GM19455 (cell line): ENCODE measurements at regions not wholly inside any gene's neighbourhood (a gene's known extent, or its start where the extent isn't known, plus 50 kb on each side); places are given as distances from the start of the nearest gene placed in this dataset.
"Not testable (repeated sequence)": the region's sequence is repeated elsewhere in the genome, so short reads cannot be mapped to it uniquely, and the experiment has no call there.

Experiments
- ATAC-seq: cut with Tn5 transposase; IDR thresholded peaks from one replicate; pipeline ENCODE4 v1.9.1; 2021; ENCODE audit not compliant: unreplicated experiment

DNA sequence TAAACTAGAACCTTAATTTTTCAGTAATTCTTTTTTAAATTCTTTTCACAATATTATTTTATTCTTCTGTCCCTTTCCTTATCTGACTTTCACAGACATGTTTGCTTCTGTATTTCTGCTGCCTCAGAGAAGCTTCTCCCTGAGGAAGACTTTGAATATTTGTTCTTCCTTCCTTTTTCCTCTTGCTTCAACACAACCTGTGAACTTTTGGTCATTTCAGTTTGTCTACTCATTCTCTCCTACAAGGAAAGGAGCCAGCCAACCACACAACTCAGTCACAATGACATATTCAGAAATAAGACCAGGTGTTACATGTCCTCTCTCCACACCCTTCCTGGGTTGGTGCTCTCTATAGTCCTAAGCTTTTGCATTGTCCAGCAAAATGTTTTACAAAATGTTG, 310.4 kb downstream of the TFAP2B start:
- ATAC-seq = no peak

DNA sequence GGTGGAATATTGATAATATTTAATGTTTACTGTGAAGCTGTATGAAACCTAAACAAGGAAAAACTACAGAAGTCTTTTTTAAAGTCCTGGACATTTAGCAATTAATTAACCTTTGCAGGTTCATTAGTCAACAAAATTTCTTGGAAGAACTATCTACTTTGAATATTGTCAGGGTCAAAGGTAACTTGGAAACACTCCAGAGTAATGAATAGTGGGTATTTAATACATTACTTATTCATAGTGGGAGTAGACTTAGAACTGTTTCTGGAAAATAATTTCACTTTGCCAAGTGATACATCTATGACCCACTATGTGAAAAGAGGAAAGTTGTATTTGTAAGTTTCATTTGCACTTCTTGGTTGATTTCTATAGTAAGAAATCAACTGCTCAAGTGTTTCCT, 319.1 kb downstream of the TFAP2B start:
- ATAC-seq = no peak

- ATAC-seq = no peak
Observed at GRCh38 chr6:51139950-51140385, 321.3 kb downstream of the TFAP2B start.

- no peak for ATAC-seq
Observed at GRCh38 chr6:51141080-51141479, 322.4 kb downstream of the TFAP2B start.

DNA sequence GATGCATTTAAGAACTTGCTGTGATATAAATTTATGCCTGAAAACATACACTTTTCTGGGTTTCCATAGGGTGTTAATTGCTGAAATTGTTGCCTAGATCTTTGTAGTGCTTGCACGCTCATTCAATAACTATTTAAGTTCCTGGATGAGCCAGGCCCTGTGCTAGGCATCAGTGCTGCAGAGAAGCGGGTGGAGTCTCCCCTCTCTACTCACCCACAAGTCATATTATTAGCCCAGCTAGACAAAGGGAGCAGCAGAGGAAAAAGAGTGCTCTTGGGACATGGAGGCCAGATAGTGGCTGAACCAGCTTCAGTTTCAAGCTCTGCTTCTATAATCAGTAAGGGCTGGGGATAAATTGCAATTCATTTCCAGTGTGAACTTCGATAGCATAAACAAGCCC, 329.1 kb downstream of the TFAP2B start:
- ATAC-seq = no peak

- ATAC-seq = no peak
Observed at GRCh38 chr6:51152594-51152993, 333.9 kb downstream of the TFAP2B start.

- ATAC-seq = no peak
Observed at GRCh38 chr6:51153109-51153508, 334.4 kb downstream of the TFAP2B start.

- not testable (repeated sequence) for ATAC-seq
Observed at GRCh38 chr6:51154925-51155324, 336.3 kb downstream of the TFAP2B start.

DNA sequence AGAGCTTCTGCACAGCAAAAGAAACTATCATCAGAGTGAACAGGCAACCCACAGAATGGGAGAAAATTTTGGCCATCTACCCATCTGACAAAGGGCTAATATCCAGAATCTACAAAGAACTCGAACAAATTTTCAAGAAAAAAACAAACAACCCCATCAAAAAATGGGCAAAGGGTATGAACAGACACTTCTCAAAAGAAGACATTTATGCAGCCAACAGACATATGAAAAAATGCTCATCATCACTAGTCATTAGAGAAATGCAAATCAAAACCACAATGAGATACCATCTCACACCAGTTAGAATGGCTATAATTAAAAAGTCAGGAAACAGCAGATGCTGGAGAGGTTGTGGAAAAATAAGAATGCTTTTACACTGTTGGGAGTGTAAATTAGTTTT, 340.6 kb downstream of the TFAP2B start:
- not testable (repeated sequence) for ATAC-seq

DNA sequence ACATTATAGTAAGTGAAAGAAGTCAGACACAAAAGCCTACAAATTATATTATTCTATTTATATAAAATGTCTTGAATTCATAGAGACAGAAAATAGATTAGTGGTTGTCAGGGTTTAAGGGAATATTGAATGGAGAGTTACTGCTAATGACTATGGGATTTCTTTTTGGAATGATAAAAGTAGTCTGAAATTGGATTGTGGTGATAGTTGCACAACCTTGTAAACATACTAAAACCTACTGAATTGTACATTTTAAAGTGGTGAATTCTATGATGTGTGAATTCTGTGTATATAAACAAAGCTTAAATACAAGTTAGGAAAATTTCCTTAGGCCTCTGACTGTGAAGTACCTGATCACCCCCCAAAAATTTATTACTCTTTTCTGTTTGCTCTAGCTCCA, 343.1 kb downstream of the TFAP2B start:
- no peak for ATAC-seq

- no peak for ATAC-seq
Observed at GRCh38 chr6:51163843-51164529, 345.3 kb downstream of the TFAP2B start.

DNA sequence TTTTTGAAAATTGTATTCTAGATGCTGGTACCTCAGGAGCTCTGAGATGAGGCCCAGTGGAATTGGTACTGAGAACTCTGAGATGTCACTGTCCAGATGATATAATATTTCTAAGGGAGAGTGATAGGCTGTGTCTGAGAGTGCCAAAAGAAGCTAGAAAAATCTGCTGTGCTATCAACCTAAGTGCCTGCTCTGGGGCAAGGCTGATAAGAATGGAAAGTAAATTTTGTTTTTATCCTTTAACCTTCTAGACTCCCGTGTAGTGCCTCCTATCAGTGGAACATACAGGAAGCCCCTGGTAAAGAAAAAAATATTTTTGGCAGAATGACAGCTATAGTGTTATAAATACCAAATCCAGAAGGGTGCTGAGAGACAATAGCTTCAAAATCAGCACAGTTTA, 348.2 kb downstream of the TFAP2B start:
- no peak for ATAC-seq

DNA sequence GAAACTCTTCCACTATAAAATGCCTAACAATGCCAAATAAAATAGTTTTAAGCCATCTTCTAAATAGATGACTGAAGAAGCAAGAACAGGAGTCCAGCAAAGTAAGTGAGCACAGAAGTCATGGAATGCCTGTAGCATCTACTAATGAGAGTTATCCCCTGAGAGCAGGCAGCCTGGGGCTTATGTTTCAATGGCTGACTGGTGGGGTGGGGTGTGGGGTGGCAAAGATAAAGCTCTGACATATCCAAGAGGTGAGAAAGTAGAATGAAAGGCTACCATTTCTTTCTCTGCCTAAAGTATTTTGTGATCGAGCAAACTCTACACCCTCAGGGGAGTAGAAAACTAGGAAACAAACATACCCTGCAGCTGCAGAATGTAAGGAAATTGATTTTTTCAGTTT, 348.8 kb downstream of the TFAP2B start:
- ATAC-seq = no peak

DNA sequence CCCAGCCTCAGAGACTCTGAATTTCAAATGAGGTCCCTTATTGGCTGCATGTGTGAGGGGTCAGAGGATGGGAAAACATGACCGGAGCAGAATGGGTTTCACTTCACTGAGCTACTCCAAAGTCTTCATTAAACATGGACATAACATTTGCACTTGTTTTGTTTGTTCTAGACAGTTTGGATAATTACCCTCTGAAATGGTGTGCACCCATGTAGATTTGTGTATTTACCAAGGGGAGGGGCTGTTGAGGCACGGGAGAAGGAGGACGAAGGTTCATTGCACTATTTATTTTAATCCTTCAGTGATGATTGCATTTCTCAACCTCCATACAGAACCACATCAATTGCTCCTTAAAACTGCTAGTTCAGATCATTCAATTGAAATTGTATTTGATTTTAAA, 364.2 kb downstream of the TFAP2B start:
- ATAC-seq = no peak

- ATAC-seq = no peak
Observed at GRCh38 chr6:51184046-51184445, 365.4 kb downstream of the TFAP2B start.

GRCh38 chr6:51193163-51193562, 374.5 kb downstream of the TFAP2B start:
- ATAC-seq = not testable (repeated sequence)

- no peak for ATAC-seq
Observed at GRCh38 chr6:51199105-51199552, 380.5 kb downstream of the TFAP2B start.

- ATAC-seq = no peak
Observed at GRCh38 chr6:51199733-51200260, 381.1 kb downstream of the TFAP2B start.

DNA sequence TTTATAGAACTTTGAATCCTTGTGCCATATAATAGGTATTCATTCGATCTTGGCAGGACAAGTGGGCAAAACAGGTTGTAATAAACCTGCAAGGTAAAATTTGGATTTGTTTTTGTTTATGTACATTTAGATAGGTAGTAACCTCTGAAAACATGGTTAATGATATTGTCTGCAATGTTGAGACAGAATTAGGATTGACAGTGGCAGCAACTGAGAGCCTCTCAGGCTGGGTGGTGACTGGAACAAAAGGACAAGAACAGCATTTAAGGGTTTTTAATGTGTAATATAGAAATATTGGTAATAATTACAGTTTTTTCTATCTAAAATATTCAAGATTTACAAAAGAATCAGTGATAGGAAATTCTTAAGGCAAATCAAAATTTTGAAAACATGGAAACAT, 382.0 kb downstream of the TFAP2B start:
- no peak for ATAC-seq

DNA sequence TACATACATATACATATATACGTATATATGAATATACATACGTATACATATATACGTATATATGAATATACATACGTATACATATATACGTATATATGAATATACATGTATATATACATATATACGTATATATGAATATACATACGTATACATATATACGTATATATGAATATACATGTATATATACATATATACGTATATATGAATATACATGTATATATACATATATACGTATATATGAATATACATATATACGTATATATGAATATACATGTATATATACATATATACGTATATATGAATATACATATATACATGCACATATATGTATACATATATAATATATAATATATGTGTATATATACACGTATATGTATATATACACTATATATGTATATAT, 384.0 kb downstream of the TFAP2B start:
- ATAC-seq = not testable (repeated sequence)

- no peak for ATAC-seq
Observed at GRCh38 chr6:51203504-51203903, 384.8 kb downstream of the TFAP2B start.

GRCh38 chr6:51206686-51207085, 388.0 kb downstream of the TFAP2B start:
- not testable (repeated sequence) for ATAC-seq

- ATAC-seq = no peak
Observed at GRCh38 chr6:51209651-51210050, 391.0 kb downstream of the TFAP2B start.
